ENCODE measurements at regions not wholly inside any gene's neighbourhood (a gene's known extent, or its start where the extent isn't known, plus 50 kb on each side); places are given as distances from the start of the nearest gene placed in this dataset.

GRCh38 chr2:38435775-38436174, 58.7 kb upstream of the ATL2 start:
- no peaks in the 10 kb centered on the region for H4K20me1 ChIP-seq (ENCODE audit: control insufficient read depth, insufficient read depth)
- no TSS peak for BruUV-seq (replicated peaks)
- no peak overlapping the region for H3K27ac ChIP-seq (ENCODE audit: control insufficient read depth, insufficient read depth)
- H2AFZ ChIP-seq (ENCODE audit: control insufficient read depth, low read depth, low read length) = no peak overlapping the region
- ATAC-seq (no peak), DNase-seq (ENCODE audit: low read depth, low spot score) (no peak), FAIRE-seq (no peak)
- no peaks in the 10 kb centered on the region for H3K36me3 ChIP-seq (ENCODE audit: control insufficient read depth in 2 of 2, insufficient read depth in 2 of 2, low read length in 1 of 2)
- no peaks in the 10 kb centered on the region for H3K27me3 ChIP-seq (replicated peaks in 1 of 2; ENCODE audit: control insufficient read depth in 2 of 2, insufficient read depth in 2 of 2, low read length in 1 of 2)
- no peaks in the 10 kb centered on the region for H3K79me2 ChIP-seq (ENCODE audit: control insufficient read depth, insufficient read depth, low read length)
- ChIA-PET SMC1A (ENCODE audit: uncharacterized antibody, unreplicated experiment) (interaction anchor here (1.4 to 1.7 kb wide), 2 partner anchors 18 to 34 kb away, joined by 4 to 6 read pairs; no protein-coding TSS in a partner anchor), POLR2A (interaction anchor here (1.0 to 1.2 kb wide), 2 partner anchors 13 to 29 kb away, joined by 3 read pairs; no protein-coding TSS in a partner anchor), CTCF (interaction anchor here (0.5 kb wide), 1 partner anchor 96 kb away, joined by 4 read pairs; no protein-coding TSS in a partner anchor), RAD21 (ENCODE audit: unreplicated experiment) (no interaction called here)
- H3K4me3 ChIP-seq = no peak overlapping the region
- 50% methylated on average over 2 of the region's 2 CpGs for WGBS (ENCODE audit: insufficient coverage, insufficient replicate concordance, low lambda C conversion rate, missing lambda C conversion rate)
- TF ChIP-seq BCLAF1 (IDR thresholded peaks at IDR 0.05) (no peak), CBX3 (IDR thresholded peaks at IDR 0.05; ENCODE audit: borderline replicate concordance, low read depth) (no peak), ZZZ3 (IDR thresholded peaks at IDR 0.05; ENCODE audit: control insufficient read depth, insufficient read length, low read depth) (no peak), NR2C1 (IDR thresholded peaks at IDR 0.05) (no peak), IRF3 (IDR thresholded peaks at IDR 0.05) (no peak), PAX8 (IDR thresholded peaks at IDR 0.05) (no peak), CBX5 (IDR thresholded peaks at IDR 0.05; ENCODE audit: low read depth) (no peak), E2F8 (IDR thresholded peaks at IDR 0.05; ENCODE audit: low read depth, partially characterized antibody) (no peak), RAD51 (IDR thresholded peaks at IDR 0.05) (no peak), HDAC6 (IDR thresholded peaks at IDR 0.05; ENCODE audit: unreplicated experiment) (no peak), TBL1XR1 (IDR thresholded peaks at IDR 0.05; ENCODE audit: low read depth, low read length) (no peak), CHD2 (IDR thresholded peaks at IDR 0.05; ENCODE audit: borderline replicate concordance, low read depth, low read length) (no peak)
- in situ Hi-C loops (cut with MboI) (no loop called here), intact Hi-C loops (cut with micrococcal nuclease; ENCODE audit: unreplicated experiment) (no loop called here)
- H3K4me2 ChIP-seq (ENCODE audit: control insufficient read depth, insufficient read depth) = no peak overlapping the region
- peaks cover 16% of the 10 kb centered on the region for H3K4me1 ChIP-seq (ENCODE audit: control insufficient read depth, insufficient read depth, low read length)
- no peaks in the 10 kb centered on the region for H3K9me3 ChIP-seq (replicated peaks; ENCODE audit: control insufficient read depth, insufficient read depth, low read length)
- H3K9ac ChIP-seq (ENCODE audit: control insufficient read depth, insufficient read depth, low read length) = no peak overlapping the region
